HG03565 (cell line): ENCODE measurements at regions not wholly inside any gene's neighbourhood (a gene's known extent, or its start where the extent isn't known, plus 50 kb on each side); places are given as distances from the start of the nearest gene placed in this dataset.

Experiments
- ATAC-seq: cut with Tn5 transposase; IDR thresholded peaks from one replicate; pipeline ENCODE4 v1.9.1; 2021; ENCODE audit warnings: mild to moderate bottlenecking, moderate library complexity; ENCODE audit not compliant: unreplicated experiment

DNA sequence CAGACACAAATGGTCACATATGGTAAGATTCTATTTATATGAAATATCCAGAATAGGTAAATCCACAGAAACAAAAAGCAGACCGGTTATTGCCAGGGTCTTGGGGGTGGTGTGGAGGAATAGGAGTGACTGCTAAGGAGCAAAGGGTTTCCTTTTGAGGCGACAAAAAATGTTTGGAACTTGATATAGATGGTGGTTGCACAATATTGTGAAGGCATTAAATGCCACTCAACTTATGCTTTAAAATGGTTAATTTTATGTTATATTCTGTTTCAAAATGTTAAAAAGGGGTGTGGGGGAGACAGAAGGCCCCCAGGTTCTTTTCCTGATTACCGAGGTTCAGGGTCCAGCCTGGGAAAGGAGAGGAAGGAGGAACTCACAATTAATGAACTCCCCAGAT lies 304.4 kb downstream of the RRAGC start:
- ATAC-seq: no peak

- no peak for ATAC-seq
These were observed 308.0 kb downstream of the RRAGC start for GRCh38 chr1:38551318-38552307.

DNA sequence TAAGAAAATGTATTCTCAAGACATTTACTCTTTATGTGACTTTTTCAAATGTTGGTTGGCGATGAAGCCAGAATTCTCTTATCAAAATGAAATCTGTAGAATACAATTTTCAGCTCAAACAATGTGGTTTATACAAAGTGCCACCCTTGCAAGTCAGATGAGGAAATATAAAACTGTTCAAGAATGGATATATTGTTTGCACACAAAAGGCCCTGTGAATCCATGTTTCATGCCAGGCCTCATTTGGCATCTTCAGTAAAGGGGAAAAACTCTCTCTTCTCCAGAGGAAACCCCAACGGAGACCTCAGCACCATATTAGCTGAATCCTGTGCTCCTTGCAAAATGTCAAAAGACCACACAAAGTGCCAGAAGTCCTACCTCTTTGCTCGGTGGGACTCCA lies 310.4 kb downstream of the RRAGC start:
- no peak for ATAC-seq

DNA sequence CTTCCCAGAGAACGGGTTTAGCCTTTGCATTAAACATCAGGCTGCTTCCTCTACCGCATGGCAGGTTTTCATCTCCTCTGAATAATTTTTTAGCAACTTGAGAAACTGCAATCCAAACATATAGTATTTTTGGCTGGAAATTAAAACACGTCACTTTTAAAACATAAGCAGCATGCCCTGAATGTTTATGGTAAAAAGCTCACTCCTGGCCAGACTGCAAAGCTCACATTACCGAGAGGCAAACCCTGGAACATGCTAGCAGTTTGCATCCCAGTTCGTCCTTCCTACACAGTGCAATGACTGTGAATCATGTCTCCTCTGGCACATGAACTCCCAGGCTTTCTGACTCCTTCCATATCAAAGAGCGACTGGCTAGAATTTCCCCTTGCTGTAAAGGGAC lies 312.3 kb downstream of the RRAGC start:
- ATAC-seq: no peak

DNA sequence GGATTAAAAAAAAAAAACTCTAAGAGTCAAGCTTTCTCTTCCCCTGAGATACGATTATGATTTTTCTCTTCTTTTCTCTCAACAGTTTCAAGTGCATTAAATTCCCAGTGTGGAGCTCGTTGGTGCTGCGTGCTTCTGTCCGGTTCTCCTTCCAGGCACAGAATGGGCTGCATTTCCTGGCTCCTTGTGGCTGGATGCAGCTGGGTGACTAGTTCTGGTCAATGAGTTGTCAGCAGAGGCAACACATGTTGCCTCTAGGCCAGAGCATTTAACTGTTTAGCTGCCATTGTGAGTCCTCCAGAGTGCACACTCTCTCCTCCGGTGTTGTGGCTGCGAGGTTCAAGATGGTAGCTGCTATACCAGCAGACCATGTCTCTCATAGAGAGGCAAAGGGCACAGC lies 312.9 kb downstream of the RRAGC start:
- no peak for ATAC-seq

DNA sequence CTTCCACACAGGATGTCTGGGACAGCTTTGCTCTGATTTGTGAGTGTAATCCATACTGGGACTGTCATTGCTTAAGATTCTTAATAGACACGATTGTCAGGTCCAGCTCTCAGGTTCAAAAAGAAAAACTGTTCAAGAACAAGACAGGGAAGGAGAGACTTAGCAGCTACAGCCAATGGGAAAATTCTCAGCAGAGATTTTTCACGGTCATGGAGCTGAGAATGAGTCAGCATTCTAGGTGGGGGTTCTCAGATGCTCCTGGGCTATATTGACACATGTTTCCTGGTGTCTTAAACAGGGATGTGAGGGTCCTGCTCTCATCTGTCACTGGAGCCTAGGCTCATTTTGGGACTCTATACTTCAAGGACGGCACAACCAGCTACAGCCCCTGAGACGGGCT lies 318.3 kb downstream of the RRAGC start:
- ATAC-seq: no peak

DNA sequence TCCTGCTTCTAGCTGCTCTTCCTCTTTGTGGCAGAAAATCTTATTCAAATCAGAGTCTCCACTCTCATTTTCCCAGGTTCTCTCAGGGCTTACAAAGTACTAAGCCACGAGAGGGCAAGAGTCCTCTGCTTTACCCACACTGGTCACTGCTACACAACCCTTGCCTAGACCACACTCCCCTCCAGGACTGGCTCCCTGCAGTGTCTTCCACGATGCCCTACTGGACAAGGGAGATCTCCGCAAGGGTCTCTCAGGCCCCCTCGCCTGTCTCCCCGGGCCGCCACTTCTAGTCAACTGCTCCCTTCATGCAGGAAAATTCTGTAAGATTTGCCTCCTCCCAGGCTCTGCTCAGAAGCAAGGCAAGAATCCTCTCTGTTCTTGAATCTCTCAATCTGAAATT lies 319.6 kb downstream of the RRAGC start:
- ATAC-seq: no peak

GRCh38 chr1:38538834-38539233 lies 320.7 kb downstream of the RRAGC start:
- no peak for ATAC-seq

DNA sequence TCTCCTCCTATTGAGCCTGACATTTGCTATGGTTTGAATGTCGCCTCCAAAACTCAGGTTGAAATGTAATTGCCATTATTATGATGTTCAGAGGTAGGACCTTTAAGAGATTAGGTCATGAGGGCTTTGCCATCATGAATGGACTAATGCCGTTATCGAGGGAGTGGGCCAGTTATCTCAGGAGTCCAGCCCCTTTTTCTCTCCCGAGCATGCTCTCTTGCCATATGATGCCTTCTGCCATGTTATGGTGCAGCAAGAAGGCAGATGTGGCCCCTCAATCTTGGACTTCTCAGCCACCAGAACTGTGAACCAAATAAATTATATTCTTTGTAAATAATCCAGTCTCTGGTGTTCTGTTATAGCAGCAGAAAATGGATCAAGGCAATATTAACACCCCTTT lies 323.5 kb downstream of the RRAGC start:
- ATAC-seq: no peak

DNA sequence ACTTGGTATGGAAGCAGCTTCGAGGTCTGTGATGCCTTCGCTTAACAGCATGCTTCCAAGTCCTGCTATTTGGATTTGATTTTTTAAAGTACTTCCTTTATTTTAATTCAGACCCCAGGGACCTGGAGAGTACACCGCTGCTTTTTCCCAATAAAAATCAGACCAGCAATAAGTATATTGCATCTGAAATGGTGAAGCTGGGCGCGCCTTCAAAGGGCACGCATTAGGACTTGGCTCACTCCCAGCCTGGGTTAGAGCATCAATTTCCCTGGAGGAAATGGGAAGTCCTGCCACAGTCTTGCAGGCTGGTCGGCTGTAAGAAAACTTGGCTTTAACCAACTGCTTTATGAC lies 325.1 kb downstream of the RRAGC start:
- no peak for ATAC-seq

- no peak for ATAC-seq
These were observed 325.6 kb downstream of the RRAGC start for GRCh38 chr1:38533772-38534472.

GRCh38 chr1:38530957-38531356 lies 328.6 kb downstream of the RRAGC start:
- ATAC-seq: no peak

DNA sequence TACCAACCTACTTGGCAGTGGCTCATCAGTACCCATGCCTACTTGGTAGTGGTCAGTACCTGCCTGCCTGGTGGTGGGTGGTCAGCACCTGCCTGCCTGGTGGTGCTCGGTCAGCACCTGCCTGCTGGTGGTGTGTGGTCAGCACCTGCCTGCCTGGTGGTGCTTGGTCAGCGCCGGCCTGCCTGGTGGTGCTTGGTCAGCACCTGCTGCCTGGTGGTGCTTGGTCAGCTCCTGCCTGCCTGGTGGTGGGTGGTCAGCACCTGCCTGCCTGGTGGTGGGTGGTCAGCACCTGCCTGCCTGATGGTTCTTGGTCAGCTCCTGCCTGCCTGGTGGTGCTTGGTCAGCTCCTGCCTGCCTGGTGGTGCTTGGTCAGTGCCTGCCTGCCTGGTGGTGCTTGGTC lies 329.6 kb downstream of the RRAGC start:
- no peak for ATAC-seq

- ATAC-seq: no peak
These were observed 330.2 kb downstream of the RRAGC start for GRCh38 chr1:38529391-38529790.

DNA sequence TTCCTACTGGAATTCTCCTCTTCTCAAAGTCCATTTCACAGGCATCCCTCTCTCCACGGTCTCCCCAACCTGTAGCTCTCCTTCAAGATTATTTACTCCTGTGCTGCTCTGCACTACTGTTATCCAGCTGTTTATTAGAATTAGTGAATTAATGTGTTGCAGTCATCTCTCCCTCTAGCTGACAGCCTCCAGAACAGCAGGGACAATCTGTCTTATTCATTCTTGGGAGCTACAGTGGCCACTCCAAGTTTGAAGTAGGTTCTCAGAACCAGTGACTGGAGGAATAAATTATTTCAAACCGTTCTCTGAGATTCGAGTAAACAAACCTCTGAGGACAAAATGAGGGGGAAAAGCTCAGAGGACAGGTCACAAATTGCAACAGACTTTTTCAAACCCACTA lies 330.9 kb downstream of the RRAGC start:
- ATAC-seq: no peak

DNA sequence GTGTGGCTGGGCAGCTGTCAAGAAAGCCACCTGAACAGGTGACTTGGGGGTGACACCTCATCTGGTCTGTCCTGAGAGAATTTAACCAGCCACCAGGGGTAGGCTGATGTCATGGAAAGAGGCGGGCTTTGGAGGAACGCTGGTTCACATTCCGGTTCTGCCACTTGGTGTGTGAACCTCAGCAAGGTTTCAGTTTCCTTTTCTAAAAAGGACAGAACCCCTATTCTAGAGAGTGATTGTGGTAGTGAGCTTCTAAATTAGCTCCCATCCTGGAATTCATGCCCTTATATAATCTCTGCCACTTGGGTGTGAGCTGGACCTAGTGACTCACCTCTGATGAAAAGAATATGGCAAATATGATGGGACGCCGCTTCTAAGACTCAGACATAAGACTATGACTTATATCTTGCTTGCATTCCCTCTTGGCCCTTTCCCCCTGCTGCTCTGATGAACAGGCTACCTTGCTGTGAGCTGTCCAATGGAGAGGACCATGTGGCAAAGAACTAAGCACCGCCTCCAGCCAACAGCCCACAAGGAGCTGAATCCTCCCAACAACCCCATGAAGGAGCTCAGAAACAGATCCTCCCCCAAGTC lies 332.1 kb downstream of the RRAGC start:
- peak; percentile 76 for ATAC-seq

GRCh38 chr1:38526046-38526445 lies 333.5 kb downstream of the RRAGC start:
- ATAC-seq: no peak

DNA sequence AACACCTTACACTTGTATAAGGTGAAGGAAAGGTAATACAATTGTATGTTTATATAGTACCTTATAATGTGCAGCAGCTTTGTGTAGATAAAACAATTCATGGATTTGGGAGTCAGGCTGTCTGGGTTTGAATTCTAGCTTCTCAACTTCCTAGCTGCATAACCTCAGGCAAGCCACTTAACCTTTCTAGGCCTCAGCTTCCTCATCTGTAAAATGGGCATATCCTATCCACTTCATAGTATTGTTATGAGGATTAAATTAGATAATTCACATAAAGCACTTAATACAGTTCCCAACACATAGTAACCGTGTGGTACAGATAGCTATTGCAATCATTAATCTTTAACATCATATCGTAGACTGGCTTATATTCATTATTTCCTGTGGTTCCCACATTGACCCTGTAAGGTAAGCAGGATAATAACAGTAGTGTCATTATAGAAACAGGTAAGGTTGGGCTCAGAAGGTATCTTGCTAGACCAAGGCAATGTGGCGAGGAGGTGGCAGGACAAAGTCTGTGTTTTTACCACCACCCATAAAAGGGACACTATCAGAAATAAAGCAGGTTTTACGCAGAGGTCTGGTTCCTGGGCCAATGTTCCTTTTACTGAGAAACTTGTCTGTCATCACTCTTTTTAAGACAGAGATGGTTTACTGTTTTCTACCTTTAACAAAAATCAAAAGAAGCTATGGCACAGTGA lies 334.1 kb downstream of the RRAGC start:
- ATAC-seq: no peak

DNA sequence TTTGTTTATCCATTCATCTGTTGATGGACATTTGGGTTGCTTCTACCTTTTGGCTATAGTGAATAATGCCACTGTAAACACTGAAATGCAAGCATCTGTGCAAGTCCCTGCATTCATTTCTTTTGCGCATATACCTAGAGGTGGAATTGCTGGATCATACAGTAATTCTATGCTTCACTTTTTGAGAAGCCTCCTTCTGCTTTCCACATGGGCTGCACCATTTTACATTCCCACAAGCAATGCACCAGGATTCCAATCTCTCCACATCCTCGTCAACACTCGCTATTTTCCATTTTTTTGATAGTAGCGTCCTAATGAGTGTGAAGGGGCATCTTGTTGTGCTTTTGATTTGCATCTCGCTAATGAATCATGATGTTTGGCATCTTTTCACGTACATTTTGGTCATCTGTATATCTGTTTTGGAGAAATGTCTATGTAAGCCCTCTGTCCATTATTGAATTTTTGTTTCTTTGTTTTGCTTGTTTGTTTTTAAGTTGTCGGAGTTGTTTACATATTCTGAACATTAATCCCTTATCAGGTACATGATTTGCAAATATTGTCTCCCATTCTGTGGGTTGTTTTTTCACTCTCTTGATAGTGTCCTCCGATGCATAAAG lies 335.4 kb downstream of the RRAGC start:
- no peak for ATAC-seq

DNA sequence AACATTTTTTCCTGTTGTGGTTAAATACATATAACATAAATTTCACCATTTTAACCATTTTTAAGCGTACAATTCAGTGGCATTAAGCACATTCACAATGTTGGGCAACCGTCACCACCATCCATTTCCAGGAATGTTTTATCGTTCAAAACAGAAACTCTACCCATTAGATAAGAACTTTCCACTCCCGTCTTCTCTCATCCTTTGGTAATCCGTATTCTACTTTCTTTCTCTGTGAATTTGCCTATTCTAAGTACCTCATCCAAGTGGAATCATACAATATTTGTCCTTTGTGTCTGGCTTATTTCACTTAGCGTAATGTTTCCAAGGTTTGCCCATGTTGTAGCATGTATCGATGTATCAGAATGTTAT lies 336.0 kb downstream of the RRAGC start:
- ATAC-seq: no peak
